ENCODE measurements at regions not wholly inside any gene's neighbourhood (a gene's known extent, or its start where the extent isn't known, plus 50 kb on each side); places are given as distances from the start of the nearest gene placed in this dataset.

DNA sequence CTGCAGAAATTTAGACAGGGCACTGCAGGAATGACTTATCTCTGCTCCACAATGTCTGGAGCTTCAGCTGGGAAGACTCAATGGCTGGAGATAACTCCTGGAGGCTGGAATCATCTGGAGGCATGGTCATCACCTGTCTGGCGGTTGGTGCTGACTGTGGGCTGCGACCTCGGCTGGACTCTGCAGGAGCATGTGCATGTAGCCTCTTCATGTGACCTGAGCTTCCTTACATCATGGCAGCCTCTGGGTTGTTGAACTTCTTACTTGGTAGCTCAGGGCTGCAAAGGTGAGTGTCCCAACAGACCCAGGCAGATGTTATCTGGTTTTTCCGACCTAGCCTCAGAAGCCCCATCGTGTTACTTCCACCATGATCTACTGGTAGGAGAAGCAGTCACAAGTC lies 188.2 kb upstream of the RPL38 start:
- no peak for TF ChIP-seq POLR2A (IDR thresholded peaks at IDR 0.05)
- TF ChIP-seq, protein P1, sequence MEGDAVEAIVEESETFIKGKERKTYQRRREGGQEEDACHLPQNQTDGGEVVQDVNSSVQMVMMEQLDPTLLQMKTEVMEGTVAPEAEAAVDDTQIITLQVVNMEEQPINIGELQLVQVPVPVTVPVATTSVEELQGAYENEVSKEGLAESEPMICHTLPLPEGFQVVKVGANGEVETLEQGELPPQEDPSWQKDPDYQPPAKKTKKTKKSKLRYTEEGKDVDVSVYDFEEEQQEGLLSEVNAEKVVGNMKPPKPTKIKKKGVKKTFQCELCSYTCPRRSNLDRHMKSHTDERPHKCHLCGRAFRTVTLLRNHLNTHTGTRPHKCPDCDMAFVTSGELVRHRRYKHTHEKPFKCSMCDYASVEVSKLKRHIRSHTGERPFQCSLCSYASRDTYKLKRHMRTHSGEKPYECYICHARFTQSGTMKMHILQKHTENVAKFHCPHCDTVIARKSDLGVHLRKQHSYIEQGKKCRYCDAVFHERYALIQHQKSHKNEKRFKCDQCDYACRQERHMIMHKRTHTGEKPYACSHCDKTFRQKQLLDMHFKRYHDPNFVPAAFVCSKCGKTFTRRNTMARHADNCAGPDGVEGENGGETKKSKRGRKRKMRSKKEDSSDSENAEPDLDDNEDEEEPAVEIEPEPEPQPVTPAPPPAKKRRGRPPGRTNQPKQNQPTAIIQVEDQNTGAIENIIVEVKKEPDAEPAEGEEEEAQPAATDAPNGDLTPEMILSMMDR (IDR thresholded peaks at IDR 0.05): no peak

All from transverse colon (tissue), 3 donors.